ENCODE measurements at regions not wholly inside any gene's neighbourhood (a gene's known extent, or its start where the extent isn't known, plus 50 kb on each side); places are given as distances from the start of the nearest gene placed in this dataset.

GRCh38 chr7:79877874-79878465 lies 256.7 kb upstream of the GNAI1 start:
- no peaks in the 10 kb centered on the region; the same call in 1 of the 2 replicates for H3K9me3 ChIP-seq (ENCODE audit: control insufficient read depth, insufficient read depth, low read length)
- no peak overlapping the region for H3K4me3 ChIP-seq (ENCODE audit: low read length)
- H4K20me1 ChIP-seq (ENCODE audit: control insufficient read depth, insufficient read depth, low read depth, low read length): no peaks in the 10 kb centered on the region
- H3F3A ChIP-seq (ENCODE audit: control insufficient read depth, insufficient read depth): no peaks in the 10 kb centered on the region
- no peaks in the 10 kb centered on the region for H3K9me2 ChIP-seq (replicated peaks; ENCODE audit: control insufficient read depth, low read length)
- H3K27ac ChIP-seq (ENCODE audit: low read depth, low read length): no peak overlapping the region
- H3K36me3 ChIP-seq (ENCODE audit: control insufficient read depth, low read length): no peaks in the 10 kb centered on the region
- H3K79me2 ChIP-seq (ENCODE audit: control insufficient read depth, low read length): no peaks in the 10 kb centered on the region
- no peak for TF ChIP-seq EZH2phosphoT487 (IDR thresholded peaks at IDR 0.05; ENCODE audit: borderline replicate concordance, low read length)
- TF ChIP-seq, protein P1, sequence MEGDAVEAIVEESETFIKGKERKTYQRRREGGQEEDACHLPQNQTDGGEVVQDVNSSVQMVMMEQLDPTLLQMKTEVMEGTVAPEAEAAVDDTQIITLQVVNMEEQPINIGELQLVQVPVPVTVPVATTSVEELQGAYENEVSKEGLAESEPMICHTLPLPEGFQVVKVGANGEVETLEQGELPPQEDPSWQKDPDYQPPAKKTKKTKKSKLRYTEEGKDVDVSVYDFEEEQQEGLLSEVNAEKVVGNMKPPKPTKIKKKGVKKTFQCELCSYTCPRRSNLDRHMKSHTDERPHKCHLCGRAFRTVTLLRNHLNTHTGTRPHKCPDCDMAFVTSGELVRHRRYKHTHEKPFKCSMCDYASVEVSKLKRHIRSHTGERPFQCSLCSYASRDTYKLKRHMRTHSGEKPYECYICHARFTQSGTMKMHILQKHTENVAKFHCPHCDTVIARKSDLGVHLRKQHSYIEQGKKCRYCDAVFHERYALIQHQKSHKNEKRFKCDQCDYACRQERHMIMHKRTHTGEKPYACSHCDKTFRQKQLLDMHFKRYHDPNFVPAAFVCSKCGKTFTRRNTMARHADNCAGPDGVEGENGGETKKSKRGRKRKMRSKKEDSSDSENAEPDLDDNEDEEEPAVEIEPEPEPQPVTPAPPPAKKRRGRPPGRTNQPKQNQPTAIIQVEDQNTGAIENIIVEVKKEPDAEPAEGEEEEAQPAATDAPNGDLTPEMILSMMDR (IDR thresholded peaks at IDR 0.05; ENCODE audit: low read depth, low read length, poor library complexity, severe bottlenecking): no peak
- H3K4me2 ChIP-seq (ENCODE audit: low read length): no peak overlapping the region
- H3K27me3 ChIP-seq (ENCODE audit: control insufficient read depth, low read length): no peaks in the 10 kb centered on the region
- H3K4me1 ChIP-seq (ENCODE audit: control insufficient read depth, low read length): no peaks in the 10 kb centered on the region

GRCh38 chr7:79876848-79877252 lies 257.8 kb upstream of the GNAI1 start:
- H3K4me2 ChIP-seq (ENCODE audit: low read length): no peak overlapping the region
- H3K79me2 ChIP-seq (ENCODE audit: control insufficient read depth, low read length): no peaks in the 10 kb centered on the region
- TF ChIP-seq, protein P1 (IDR thresholded peaks at IDR 0.05; ENCODE audit: low read depth, low read length, poor library complexity, severe bottlenecking): no peak
- TF ChIP-seq EZH2phosphoT487 (IDR thresholded peaks at IDR 0.05; ENCODE audit: borderline replicate concordance, low read length): no peak
- H3K4me3 ChIP-seq (ENCODE audit: low read length): no peak overlapping the region
- H3K4me1 ChIP-seq (ENCODE audit: control insufficient read depth, low read length): no peaks in the 10 kb centered on the region
- no peaks in the 10 kb centered on the region for H4K20me1 ChIP-seq (ENCODE audit: control insufficient read depth, insufficient read depth, low read depth, low read length)
- no peaks in the 10 kb centered on the region for H3F3A ChIP-seq (ENCODE audit: control insufficient read depth, insufficient read depth)
- H3K27ac ChIP-seq (ENCODE audit: low read depth, low read length): no peak overlapping the region
- H3K27me3 ChIP-seq (ENCODE audit: control insufficient read depth, low read length): no peaks in the 10 kb centered on the region
- no peaks in the 10 kb centered on the region for H3K9me2 ChIP-seq (replicated peaks; ENCODE audit: control insufficient read depth, low read length)
- no peaks in the 10 kb centered on the region; the same call in 1 of the 2 replicates for H3K9me3 ChIP-seq (ENCODE audit: control insufficient read depth, insufficient read depth, low read length)
- H3K36me3 ChIP-seq (ENCODE audit: control insufficient read depth, low read length): no peaks in the 10 kb centered on the region

DNA sequence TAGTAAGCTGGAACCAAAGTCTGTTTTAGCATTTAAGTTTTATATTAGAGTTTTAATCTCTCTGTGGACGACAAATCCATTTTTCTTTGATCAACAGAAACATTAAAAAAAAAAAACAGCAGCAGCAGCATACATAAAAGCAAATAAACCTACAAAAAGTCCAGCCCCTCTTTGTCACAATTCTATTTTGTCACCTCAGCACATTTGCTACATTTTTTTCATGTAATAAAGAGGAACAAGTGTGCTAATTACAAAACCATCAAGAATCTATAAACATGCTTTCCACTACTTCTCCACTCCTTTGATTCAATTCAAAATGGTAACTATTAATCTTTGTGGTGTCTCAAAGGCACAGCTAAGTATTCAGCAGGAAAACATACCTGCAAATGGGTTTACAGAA lies 259.8 kb upstream of the GNAI1 start:
- H3F3A ChIP-seq (ENCODE audit: control insufficient read depth, insufficient read depth): no peaks in the 10 kb centered on the region
- H3K79me2 ChIP-seq (ENCODE audit: control insufficient read depth, low read length): no peaks in the 10 kb centered on the region
- no peaks in the 10 kb centered on the region for H3K27me3 ChIP-seq (ENCODE audit: control insufficient read depth, low read length)
- no peak overlapping the region for H3K27ac ChIP-seq (ENCODE audit: low read depth, low read length)
- no peaks in the 10 kb centered on the region for H4K20me1 ChIP-seq (ENCODE audit: control insufficient read depth, insufficient read depth, low read depth, low read length)
- no peak for TF ChIP-seq EZH2phosphoT487 (IDR thresholded peaks at IDR 0.05; ENCODE audit: borderline replicate concordance, low read length)
- TF ChIP-seq, protein P1 (IDR thresholded peaks at IDR 0.05; ENCODE audit: low read depth, low read length, poor library complexity, severe bottlenecking): no peak
- no peaks in the 10 kb centered on the region; the same call in 1 of the 2 replicates for H3K9me3 ChIP-seq (ENCODE audit: control insufficient read depth, insufficient read depth, low read length)
- H3K4me1 ChIP-seq (ENCODE audit: control insufficient read depth, low read length): no peaks in the 10 kb centered on the region
- H3K4me2 ChIP-seq (ENCODE audit: low read length): no peak overlapping the region
- H3K4me3 ChIP-seq (ENCODE audit: low read length): no peak overlapping the region
- H3K36me3 ChIP-seq (ENCODE audit: control insufficient read depth, low read length): no peaks in the 10 kb centered on the region
- no peaks in the 10 kb centered on the region for H3K9me2 ChIP-seq (replicated peaks; ENCODE audit: control insufficient read depth, low read length)
